GM21825 (cell line): ENCODE measurements at regions not wholly inside any gene's neighbourhood (a gene's known extent, or its start where the extent isn't known, plus 50 kb on each side); places are given as distances from the start of the nearest gene placed in this dataset.
"Not testable (repeated sequence)": the region's sequence is repeated elsewhere in the genome, so short reads cannot be mapped to it uniquely, and the experiment has no call there.

Experiments
- ATAC-seq: cut with Tn5 transposase; IDR thresholded peaks from one replicate; pipeline ENCODE4 v1.9.1; 2021; ENCODE audit warnings: mild to moderate bottlenecking, moderate library complexity; ENCODE audit not compliant: unreplicated experiment

DNA sequence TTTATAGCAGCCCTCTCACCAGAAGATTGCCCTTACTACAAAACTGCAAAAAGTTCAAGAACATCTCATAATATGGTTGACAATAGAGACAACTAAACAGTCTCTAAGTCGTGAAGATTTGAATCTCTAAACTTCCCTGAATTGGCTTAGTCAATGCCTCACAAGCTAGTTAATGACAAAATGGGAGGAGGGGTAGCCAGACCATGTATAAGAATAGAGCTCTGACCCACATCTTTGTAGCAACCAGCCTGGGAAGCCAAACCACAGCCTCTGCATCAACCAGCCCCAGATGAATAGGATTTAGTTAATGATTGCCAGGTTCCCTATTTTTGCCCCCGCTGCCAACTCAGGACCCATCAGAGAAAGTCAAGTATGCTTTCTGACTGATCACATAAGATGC lies 1265.9 kb upstream of the PCDH10 start:
- not testable (repeated sequence) for ATAC-seq

- ATAC-seq, result not testable (repeated sequence)
Measured at GRCh38 chr4:131925662-131926061, 1223.4 kb upstream of the PCDH10 start.

DNA sequence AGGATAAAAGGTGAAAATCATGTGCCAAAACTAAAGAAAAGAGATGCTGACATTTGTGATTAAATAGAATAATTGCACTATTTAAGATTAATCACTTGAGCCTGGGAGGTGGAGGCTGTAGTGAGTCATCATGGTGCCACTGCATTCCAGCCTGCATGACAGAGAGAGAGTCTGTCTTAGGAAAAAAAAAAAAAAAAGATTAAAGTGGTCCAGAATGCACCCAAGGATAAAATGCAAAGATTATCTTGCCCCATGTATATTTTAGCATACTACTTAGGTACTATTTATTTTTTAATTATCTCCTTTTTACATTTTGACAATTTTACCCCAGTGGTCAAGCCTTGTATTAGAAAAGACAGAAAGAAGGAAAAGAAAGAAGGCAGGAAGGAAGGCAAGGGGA lies 1181.4 kb upstream of the PCDH10 start:
- ATAC-seq, result not testable (repeated sequence)

GRCh38 chr4:131974730-131975129 lies 1174.4 kb upstream of the PCDH10 start:
- ATAC-seq, result no peak

DNA sequence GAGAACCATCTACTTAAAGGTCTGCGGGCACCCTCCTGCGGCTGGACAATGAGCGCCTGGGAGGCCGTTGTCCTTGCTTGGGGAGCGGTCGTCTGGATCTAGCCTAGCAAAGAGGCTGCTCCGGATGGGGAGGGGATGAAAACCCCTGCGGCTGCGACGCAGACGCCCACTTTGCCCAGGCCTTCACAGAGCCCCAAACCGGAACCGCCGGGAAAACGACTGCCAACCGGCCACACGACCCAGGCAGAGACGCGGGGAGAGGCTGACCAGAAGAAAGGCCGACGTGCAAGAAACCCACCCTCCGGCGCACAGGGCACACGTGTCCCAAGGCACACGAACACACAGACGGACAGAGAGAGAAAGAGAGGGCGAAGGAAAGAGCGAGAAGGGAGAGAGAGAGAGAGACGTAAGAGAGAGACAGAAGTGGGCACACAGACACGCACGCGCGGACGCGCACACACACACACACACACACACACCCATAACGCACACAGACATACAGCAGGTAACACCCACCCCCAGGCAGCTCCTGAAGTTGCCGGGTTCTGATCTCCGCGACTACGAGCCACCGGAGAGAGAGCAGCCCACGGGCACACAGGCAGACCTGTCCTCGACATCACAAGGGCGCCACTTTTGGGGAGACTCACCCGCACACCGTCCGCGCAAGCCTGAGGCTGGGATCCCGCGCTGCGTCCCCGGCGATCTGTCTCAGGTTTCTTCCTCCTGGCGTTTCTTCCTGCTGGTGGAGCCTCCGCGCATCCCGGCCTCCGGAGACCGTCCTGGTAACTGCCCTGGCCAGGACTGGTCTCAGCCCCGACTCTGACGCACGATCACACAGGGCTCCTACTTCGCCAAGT lies 1173.6 kb upstream of the PCDH10 start:
- ATAC-seq, result not testable (repeated sequence)

DNA sequence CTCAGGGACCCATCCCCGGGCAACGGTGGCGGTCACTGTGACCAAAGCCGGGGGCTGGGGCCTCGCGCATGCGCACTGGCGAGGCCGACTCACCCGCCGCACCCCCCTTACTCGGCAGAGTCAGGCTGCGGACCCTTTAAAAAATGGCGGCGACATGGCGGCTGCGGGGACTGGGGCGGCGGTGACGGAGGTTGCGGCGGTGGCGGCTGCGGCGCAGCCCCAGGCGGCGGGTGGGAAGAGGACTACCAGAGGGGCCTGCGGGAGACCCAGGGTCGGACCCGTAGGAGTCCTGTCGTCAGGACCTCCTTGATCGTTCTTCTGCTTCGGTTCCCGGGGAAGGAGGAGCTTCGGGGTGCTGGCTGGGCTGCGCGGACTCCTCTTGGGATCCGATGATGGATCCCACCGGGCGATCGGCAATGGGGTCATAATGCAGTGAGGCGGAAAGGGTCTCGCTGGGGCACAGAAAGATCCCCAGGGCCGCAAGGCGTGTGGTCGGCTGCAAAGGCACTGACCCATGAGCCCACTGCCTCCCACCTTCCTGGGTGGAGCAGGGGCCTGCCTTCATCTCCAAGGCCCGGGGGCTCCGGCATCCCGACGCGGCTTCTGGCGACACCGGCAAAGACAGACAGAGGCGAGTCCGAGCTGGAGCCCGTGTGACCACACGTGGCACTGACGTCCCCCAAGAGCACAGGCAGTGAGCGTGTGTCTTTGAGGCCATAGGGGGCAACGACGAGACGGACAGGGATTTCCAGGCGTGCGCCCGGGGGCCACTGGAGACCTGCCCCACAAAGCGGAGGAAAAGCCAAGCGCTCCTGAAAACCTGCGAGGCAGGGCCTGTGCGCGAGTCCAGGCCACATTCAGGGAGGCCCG lies 1172.7 kb upstream of the PCDH10 start:
- ATAC-seq, result not testable (repeated sequence)

DNA sequence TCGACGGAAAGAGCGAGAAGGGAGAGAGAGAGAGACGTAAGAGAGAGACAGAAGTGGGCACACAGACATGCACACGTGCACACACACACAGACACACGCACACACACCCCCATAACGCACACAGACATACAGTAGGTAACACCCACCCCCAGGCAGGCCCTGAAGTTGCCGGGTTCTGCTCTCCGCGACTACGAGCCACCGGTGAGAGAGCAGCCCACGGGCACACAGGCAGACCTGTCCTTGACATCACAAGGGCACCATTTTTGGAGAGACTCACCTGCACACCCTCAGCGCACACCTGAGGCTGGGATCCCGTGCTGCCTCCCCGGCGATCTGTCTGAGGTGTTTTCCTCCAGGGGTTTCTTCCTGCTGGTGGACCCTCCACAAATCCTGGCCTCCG lies 1171.0 kb upstream of the PCDH10 start:
- ATAC-seq, result no peak

- ATAC-seq, result no peak
Measured at GRCh38 chr4:131989576-131989975, 1159.5 kb upstream of the PCDH10 start.

- ATAC-seq, result no peak
Measured at GRCh38 chr4:132001542-132001941, 1147.6 kb upstream of the PCDH10 start.

DNA sequence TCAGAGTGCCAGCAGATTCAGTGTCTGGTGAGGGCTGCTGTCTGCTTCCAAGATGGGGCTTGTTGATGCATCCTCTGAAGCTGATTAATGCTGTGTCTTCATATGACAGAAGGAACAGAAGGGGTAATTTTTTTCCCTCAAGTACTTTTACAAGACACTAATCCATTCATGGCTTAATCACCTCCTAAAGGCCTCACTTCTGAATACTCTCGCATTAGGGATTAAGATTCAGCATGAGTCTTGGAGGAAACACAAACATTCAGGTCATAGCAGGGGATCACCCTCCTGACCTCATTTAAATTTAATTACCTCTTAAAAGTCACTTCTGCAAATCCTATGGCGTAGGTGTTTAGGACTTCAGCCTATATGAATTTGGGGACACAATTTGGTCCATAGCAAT lies 1145.5 kb upstream of the PCDH10 start:
- no peak for ATAC-seq

GRCh38 chr4:132015321-132015720 lies 1133.8 kb upstream of the PCDH10 start:
- no peak for ATAC-seq

GRCh38 chr4:132016703-132017350 lies 1132.3 kb upstream of the PCDH10 start:
- ATAC-seq, result no peak

GRCh38 chr4:132026166-132026565 lies 1122.9 kb upstream of the PCDH10 start:
- ATAC-seq, result no peak

DNA sequence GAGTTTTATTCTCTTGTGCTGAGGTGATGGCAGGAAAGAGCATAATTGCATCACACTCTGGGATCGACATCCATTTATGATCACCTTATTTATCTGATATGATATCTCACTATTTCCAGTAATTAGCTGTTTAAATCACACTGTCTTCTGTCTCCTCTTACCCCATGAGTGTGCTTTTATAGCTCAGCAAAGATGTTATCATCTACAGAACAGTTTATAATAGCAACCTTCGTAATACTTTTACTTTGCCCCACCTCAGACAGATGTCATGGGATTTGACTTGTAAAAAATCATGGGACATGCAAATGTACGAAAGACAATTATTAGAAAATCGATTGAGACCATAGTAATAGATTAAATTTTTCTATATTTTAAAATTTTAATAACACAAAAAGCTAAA lies 1122.3 kb upstream of the PCDH10 start:
- no peak for ATAC-seq

DNA sequence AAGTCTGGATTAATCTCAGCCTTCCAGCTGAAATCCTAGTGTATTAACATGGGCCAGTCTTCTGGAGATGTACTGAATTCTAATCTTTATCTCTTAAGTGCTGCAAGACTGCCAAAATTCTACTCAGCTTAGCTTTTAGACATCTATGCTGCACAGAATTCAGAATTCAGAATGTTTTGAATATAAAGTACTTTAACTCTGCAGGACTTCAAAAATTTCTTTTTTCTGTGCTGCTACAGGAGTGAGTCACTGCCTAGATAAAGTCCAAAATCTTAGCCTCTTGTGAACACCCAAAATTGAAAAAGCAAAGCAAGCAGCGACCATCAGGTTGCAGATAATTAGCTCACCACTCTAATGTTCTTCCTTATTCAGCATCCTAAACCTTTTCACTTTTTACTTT lies 1092.6 kb upstream of the PCDH10 start:
- no peak for ATAC-seq

DNA sequence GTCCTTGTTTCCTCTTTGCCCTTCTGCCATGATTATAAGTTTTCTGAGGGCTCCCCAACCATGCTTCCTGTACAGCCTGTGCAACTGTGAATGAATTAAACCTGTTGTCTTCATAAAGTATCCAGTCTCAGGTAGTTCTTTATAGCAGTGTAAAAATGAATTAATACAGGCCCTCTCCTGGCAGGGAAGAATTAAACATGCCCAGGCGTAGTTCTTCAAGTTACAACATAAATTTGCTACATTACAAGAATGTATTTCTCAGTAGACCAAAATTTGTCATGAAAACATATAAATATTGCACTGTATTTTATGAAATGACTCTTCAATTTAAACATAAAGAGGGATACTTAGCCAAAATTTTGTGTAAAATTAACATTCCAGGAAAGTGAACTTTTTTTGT lies 1089.9 kb upstream of the PCDH10 start:
- no peak for ATAC-seq

GRCh38 chr4:132062611-132063239 lies 1086.4 kb upstream of the PCDH10 start:
- no peak for ATAC-seq

GRCh38 chr4:132063829-132064228 lies 1085.3 kb upstream of the PCDH10 start:
- no peak for ATAC-seq

- ATAC-seq, result no peak
Measured at GRCh38 chr4:132065940-132066495, 1083.1 kb upstream of the PCDH10 start.

DNA sequence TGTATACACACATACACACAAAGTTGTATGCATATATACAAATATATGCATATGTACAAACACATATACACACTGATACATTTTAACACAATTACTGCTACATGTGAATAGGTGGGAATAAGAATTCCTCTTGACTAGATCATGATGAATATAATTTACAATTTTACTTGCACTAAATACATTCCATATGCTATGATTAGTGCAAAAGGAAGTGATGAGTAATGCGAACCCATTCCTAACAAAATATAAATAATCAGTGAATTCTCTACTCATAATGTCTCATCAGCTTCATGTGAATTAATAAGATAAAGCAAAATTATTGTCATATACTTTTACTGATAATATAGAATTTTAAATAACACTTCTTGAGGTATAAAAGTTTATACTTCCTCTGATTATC lies 1077.3 kb upstream of the PCDH10 start:
- ATAC-seq, result no peak

DNA sequence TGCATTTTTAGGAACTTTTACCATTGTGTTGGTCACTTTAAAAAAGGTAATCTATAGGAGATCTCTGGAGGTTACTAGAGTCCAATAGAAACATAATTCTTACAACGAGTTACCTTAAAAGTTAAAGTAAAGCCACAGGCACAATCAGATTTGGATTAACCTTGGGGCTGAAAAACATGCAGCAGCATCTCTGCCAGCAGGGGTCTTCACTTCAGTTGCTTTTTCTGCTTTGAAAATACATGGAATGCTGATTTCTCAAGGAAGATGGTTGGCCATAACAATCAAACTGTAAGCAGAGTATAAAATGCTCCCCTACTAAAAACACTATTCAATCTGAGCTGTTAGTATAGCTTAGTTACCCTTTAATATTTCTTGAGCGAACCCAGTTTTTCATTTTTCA lies 1072.3 kb upstream of the PCDH10 start:
- ATAC-seq, result no peak
